Endothelial cell of umbilical vein (primary cell): ENCODE measurements at regions not wholly inside any gene's neighbourhood (a gene's known extent, or its start where the extent isn't known, plus 50 kb on each side); places are given as distances from the start of the nearest gene placed in this dataset.

Experiments
- BruUV-seq: library from RNA; stranded (reverse); fragments of 400-500 nt; replicated peaks from 2 replicates; lab custom pipeline; 2021; lab: Mats Ljungman, UMichigan
- CTCF ChIA-PET: fragments of 300-600, 350-600 bp; sonication (Branson Sonifier 250); formaldehyde crosslinking; loops from one replicate; lab custom pipeline; 2021; ENCODE audit warnings: antibody characterized with exemption, inconsistent platforms; lab: Charles Lee
- POLR2A ChIA-PET: fragments of 300-600, 350-600 bp; sonication (Branson Sonifier 250); formaldehyde crosslinking; loops from one replicate; lab custom pipeline; 2021; ENCODE audit warnings: antibody characterized with exemption, inconsistent platforms; lab: Charles Lee
- DNase-seq: peaks from one replicate; pipeline ENCODE4 v3.0.0-alpha.2; 2011; ENCODE audit warnings: low read depth, low spot score
- FAIRE-seq: peaks from 2 replicates; lab custom pipeline; 2011; peaks lifted over from hg19 to GRCh38; lab: Jason Lieb, UNC
- H2AFZ ChIP-seq: 2 replicates; pipeline ENCODE4 v1.6.0; 2012; ENCODE audit warnings: low read depth, low read length, control low read depth, inconsistent platforms
- H3K27ac ChIP-seq: 2 replicates; pipeline ENCODE4 v1.5.1; 2011; ENCODE audit warnings: low read depth, mild to moderate bottlenecking, control low read depth, low read length, moderate library complexity; ENCODE audit not compliant: insufficient read depth
- H3K27me3 ChIP-seq, 2 experiments: 2 replicates each; pipeline versions ENCODE4 v1.6.0 to v1.6.1; 2011; ENCODE audit warnings: low read length in 2 of 2, mixed read lengths in 1 of 2; ENCODE audit not compliant: control insufficient read depth in 2 of 2, insufficient read depth in 2 of 2
- H3K36me3 ChIP-seq, 2 experiments: 2 replicates in 1 of 2; 3 replicates in 1 of 2; pipeline ENCODE4 v1.5.1; 2011; ENCODE audit warnings: low read length in 2 of 2, mild to moderate bottlenecking in 1 of 2, moderate library complexity in 1 of 2; ENCODE audit not compliant: control insufficient read depth in 2 of 2, insufficient read depth in 2 of 2; ENCODE audit errors: extremely low read depth in 1 of 2
- H3K4me1 ChIP-seq: 3 replicates; pipeline ENCODE4 v1.5.1; 2011; ENCODE audit warnings: mild to moderate bottlenecking, low read length; ENCODE audit not compliant: control insufficient read depth, insufficient read depth; ENCODE audit errors: extremely low read depth
- H3K4me2 ChIP-seq: 2 replicates; pipeline ENCODE4 v1.6.1; 2011; ENCODE audit warnings: low read length, control low read depth, mixed read lengths; ENCODE audit not compliant: insufficient read depth
- H3K4me3 ChIP-seq, 3 experiments: fragments of 200-600 bp in 1 of 3; sonication (generic), shearing (Covaris generic) in 1 of 3; replicated peaks in 1 of 3; 2 replicates each; pipeline ENCODE4 v1.5.1; 2011 to 2016; ENCODE audit warnings: control low read depth in 3 of 3, low read length in 3 of 3, mild to moderate bottlenecking in 2 of 3, inconsistent platforms in 1 of 3, low read depth in 1 of 3, moderate library complexity in 1 of 3; ENCODE audit not compliant: insufficient read depth in 1 of 3
- H3K79me2 ChIP-seq: 2 replicates; pipeline ENCODE4 v1.6.0; 2012; ENCODE audit warnings: low read length, inconsistent platforms; ENCODE audit not compliant: control insufficient read depth, insufficient read depth
- H3K9ac ChIP-seq: replicated peaks from 2 replicates; pipeline ENCODE3; 2011; ENCODE audit warnings: low read length, control low read depth; ENCODE audit not compliant: insufficient read depth; ENCODE audit errors: extremely low read depth
- H3K9me1 ChIP-seq: replicated peaks from 3 replicates; pipeline ENCODE4 v1.6.0; 2011; ENCODE audit warnings: mild to moderate bottlenecking, low read length; ENCODE audit not compliant: control insufficient read depth, insufficient read depth; ENCODE audit errors: extremely low read depth
- H3K9me3 ChIP-seq: replicated peaks from 2 replicates; pipeline ENCODE4 v1.5.1; 2012; ENCODE audit warnings: low read length, inconsistent platforms; ENCODE audit not compliant: control insufficient read depth, insufficient read depth
- H4K20me1 ChIP-seq: replicated peaks from 2 replicates; pipeline ENCODE3; 2011; ENCODE audit warnings: mild to moderate bottlenecking, low read length; ENCODE audit not compliant: control insufficient read depth, insufficient read depth; ENCODE audit errors: extremely low read depth
- EZH2 ChIP-seq: IDR thresholded peaks from 2 replicates; pipeline ENCODE4 v1.6.1; 2012; ENCODE audit warnings: borderline replicate concordance, low read depth, mild to moderate bottlenecking, moderate library complexity, low read length, inconsistent platforms; ENCODE audit not compliant: severe bottlenecking
- FOS ChIP-seq: IDR thresholded peaks from 2 replicates; pipeline ENCODE4 v1.6.1; 2011; ENCODE audit warnings: mild to moderate bottlenecking, low read length, moderate library complexity, borderline replicate concordance; ENCODE audit not compliant: insufficient read depth
- GATA2 ChIP-seq: IDR thresholded peaks from 2 replicates; pipeline ENCODE4 v1.7.0; 2011; ENCODE audit warnings: low read depth, mild to moderate bottlenecking, moderate library complexity, mixed read lengths, low read length; ENCODE audit not compliant: insufficient read length, insufficient read depth
- JUN ChIP-seq: IDR thresholded peaks from 2 replicates; pipeline ENCODE4 v1.6.1; 2011; ENCODE audit warnings: borderline replicate concordance, low read depth; ENCODE audit not compliant: insufficient read length, insufficient read depth
- MYC ChIP-seq: IDR thresholded peaks from one replicate; pipeline ENCODE4 v1.6.1; 2011; ENCODE audit warnings: mild to moderate bottlenecking, low read depth, low read length
- POLR2A ChIP-seq: IDR thresholded peaks from 2 replicates; pipeline ENCODE4 v1.6.1; 2012; ENCODE audit warnings: low read depth, mild to moderate bottlenecking, control low read depth, low read length
- POLR2AphosphoS5 ChIP-seq: IDR thresholded peaks from 2 replicates; pipeline ENCODE4 v1.6.1; 2012; ENCODE audit warnings: low read depth, mild to moderate bottlenecking, control low read depth, low read length, moderate library complexity; ENCODE audit not compliant: insufficient read depth
- dilution Hi-C: fragments of 300-500 bp; cut with MboI; formaldehyde crosslinking; loops from one replicate; pipeline ENCODE4 v1.15.0; 2019; ENCODE audit warnings: low sequenced_read_pairs; ENCODE audit not compliant: extremely low pct_ligation_motif_present
- intact Hi-C: fragments of 100-400 bp; cut with micrococcal nuclease; formaldehyde crosslinking; loops from one replicate; pipeline ENCODE4 v1.10.0; 2022
- TF ChIP-seq, protein P1 (sequence below): IDR thresholded peaks from 2 replicates; pipeline ENCODE4 v1.6.1; 2011; ENCODE audit not compliant: insufficient read depth, insufficient read length
- TF ChIP-seq, protein P2 (sequence below), 2 donors: IDR thresholded peaks; 1 replicate in 1 of 2; 2 replicates in 1 of 2; pipeline ENCODE4 v1.5.1; 2011; ENCODE audit warnings: low read length in 2 of 2, mild to moderate bottlenecking in 2 of 2, moderate library complexity in 2 of 2, control low read depth in 1 of 2, inconsistent platforms in 1 of 2, low read depth in 1 of 2; ENCODE audit not compliant: insufficient read depth in 1 of 2; ENCODE audit errors: extremely low read depth in 1 of 2

DNA sequence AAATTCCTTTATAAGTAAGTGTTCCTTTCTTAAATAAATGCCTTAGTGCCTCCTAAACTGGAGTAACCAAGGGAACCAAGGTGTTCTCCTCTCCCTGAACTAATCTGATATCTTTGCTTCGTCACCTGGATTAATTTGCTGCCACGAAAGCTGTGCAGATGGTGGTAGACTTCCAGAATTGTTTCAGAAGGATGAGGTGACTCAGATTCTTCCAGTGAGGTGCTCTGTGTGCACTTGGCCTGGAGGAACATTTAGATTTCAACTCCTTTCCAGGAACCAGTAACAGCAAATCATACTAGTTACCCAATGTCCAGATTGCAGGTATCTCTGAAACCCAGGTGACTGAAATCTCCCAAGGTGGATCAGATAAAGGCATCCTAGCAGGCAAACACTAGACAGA lies 181.9 kb downstream of the FAT3 start:
- FAIRE-seq, result no peak
- intact Hi-C loops (no loop called here), dilution Hi-C loops (no loop called here)
- H3K4me3 ChIP-seq, result no peak overlapping the region
- POLR2A ChIA-PET, result no interaction called here
- H3K4me1 ChIP-seq, result no peaks in the 10 kb centered on the region
- H4K20me1 ChIP-seq, result no peaks in the 10 kb centered on the region
- H3K4me2 ChIP-seq, result no peak overlapping the region
- no peak overlapping the region for H3K9ac ChIP-seq
- no peak overlapping the region for H3K27ac ChIP-seq
- no peaks in the 10 kb centered on the region for H3K9me1 ChIP-seq
- CTCF ChIA-PET, result no interaction called here
- H3K27me3 ChIP-seq, result no peaks in the 10 kb centered on the region
- DNase-seq, result no peak
- H3K9me3 ChIP-seq, result no peaks in the 10 kb centered on the region
- H2AFZ ChIP-seq, result no peak overlapping the region
- BruUV-seq, result no TSS peak
- TF ChIP-seq, protein P1, sequence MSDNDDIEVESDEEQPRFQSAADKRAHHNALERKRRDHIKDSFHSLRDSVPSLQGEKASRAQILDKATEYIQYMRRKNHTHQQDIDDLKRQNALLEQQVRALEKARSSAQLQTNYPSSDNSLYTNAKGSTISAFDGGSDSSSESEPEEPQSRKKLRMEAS, result no peak
- TF ChIP-seq POLR2AphosphoS5, result no peak
- no peak for TF ChIP-seq EZH2
- TF ChIP-seq, protein P2, sequence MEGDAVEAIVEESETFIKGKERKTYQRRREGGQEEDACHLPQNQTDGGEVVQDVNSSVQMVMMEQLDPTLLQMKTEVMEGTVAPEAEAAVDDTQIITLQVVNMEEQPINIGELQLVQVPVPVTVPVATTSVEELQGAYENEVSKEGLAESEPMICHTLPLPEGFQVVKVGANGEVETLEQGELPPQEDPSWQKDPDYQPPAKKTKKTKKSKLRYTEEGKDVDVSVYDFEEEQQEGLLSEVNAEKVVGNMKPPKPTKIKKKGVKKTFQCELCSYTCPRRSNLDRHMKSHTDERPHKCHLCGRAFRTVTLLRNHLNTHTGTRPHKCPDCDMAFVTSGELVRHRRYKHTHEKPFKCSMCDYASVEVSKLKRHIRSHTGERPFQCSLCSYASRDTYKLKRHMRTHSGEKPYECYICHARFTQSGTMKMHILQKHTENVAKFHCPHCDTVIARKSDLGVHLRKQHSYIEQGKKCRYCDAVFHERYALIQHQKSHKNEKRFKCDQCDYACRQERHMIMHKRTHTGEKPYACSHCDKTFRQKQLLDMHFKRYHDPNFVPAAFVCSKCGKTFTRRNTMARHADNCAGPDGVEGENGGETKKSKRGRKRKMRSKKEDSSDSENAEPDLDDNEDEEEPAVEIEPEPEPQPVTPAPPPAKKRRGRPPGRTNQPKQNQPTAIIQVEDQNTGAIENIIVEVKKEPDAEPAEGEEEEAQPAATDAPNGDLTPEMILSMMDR (IDR thresholded peaks at IDR 0.05; ENCODE audit: extremely low read depth in 1 of 2, insufficient read depth in 1 of 2, low read depth in 1 of 2, low read length in 2 of 2), result no peak
- no peak for TF ChIP-seq GATA2
- no peak for TF ChIP-seq JUN
- no peak for TF ChIP-seq POLR2A
- TF ChIP-seq MYC, result no peak
- TF ChIP-seq FOS, result no peak
- H3K79me2 ChIP-seq, result no peaks in the 10 kb centered on the region
- no peaks in the 10 kb centered on the region for H3K36me3 ChIP-seq
